GM10248 (cell line): ENCODE measurements at regions not wholly inside any gene's neighbourhood (a gene's known extent, or its start where the extent isn't known, plus 50 kb on each side); places are given as distances from the start of the nearest gene placed in this dataset.

ENCODE experiments used
- CTCF ChIA-PET: fragments of 300-600 bp; sonication (Branson Sonifier 250); formaldehyde crosslinking; extraction: SDS; loops from one replicate; lab custom pipeline; 2021; ENCODE audit warnings: antibody characterized with exemption; lab: Yijun Ruan, JAX
- POLR2A ChIA-PET: fragments of 350-650 bp; sonication (Branson Sonifier 250); formaldehyde crosslinking; extraction: SDS; loops from one replicate; lab custom pipeline; 2020; ENCODE audit warnings: antibody characterized with exemption; lab: Yijun Ruan, JAX
- DNase-seq: peaks from one replicate; pipeline ENCODE4 v3.0.0; 2012; ENCODE audit errors: extremely low spot score
- CTCF ChIP-seq: IDR thresholded peaks from 2 replicates; pipeline ENCODE4 v1.5.1; 2012; ENCODE audit warnings: mild to moderate bottlenecking, low read depth; ENCODE audit errors: extremely low read depth, missing control alignments, control extremely low read depth

GRCh38 chr9:26574898-26575440, 317.6 kb downstream of the CAAP1 start:
- TF ChIP-seq CTCF, result no peak
- ChIA-PET POLR2A (no interaction called here), CTCF (no interaction called here)
- DNase-seq, result no peak

- ChIA-PET CTCF (no interaction called here), POLR2A (no interaction called here)
- DNase-seq, result no peak
- no peak for TF ChIP-seq CTCF
These were observed 318.3 kb downstream of the CAAP1 start for GRCh38 chr9:26574256-26574655.

GRCh38 chr9:26567976-26568375, 324.6 kb downstream of the CAAP1 start:
- DNase-seq, result no peak
- CTCF ChIA-PET, result no interaction called here
- POLR2A ChIA-PET, result no interaction called here
- TF ChIP-seq CTCF, result no peak

- CTCF ChIA-PET, result no interaction called here
- no peak for DNase-seq
- POLR2A ChIA-PET, result no interaction called here
- TF ChIP-seq CTCF, result no peak
These were observed 326.5 kb downstream of the CAAP1 start for GRCh38 chr9:26566141-26566540.

- TF ChIP-seq CTCF, result no peak
- ChIA-PET POLR2A (no interaction called here), CTCF (interaction anchor here (1.8 kb wide), 1 partner anchor 16 kb away, joined by 4 read pairs; no protein-coding TSS in a partner anchor)
- DNase-seq, result no peak
These were observed 327.5 kb downstream of the CAAP1 start for GRCh38 chr9:26565118-26565517.

- no peak for DNase-seq
- ChIA-PET POLR2A (no interaction called here), CTCF (no interaction called here)
- no peak for TF ChIP-seq CTCF
These were observed 330.3 kb downstream of the CAAP1 start for GRCh38 chr9:26562338-26562737.
